ENCODE measurements at regions not wholly inside any gene's neighbourhood (a gene's known extent, or its start where the extent isn't known, plus 50 kb on each side); places are given as distances from the start of the nearest gene placed in this dataset.

- Histone ChIP-seq H3K4me3 (no peak overlapping the region), H3K36me3 (no peaks in the 10 kb centered on the region), H3K27ac (no peak overlapping the region), H3K4me1 (no peaks in the 10 kb centered on the region), H3K9me3 (no peaks in the 10 kb centered on the region), H3K27me3 (peaks cover 0 to 12% (median 0%) of the 10 kb centered on the region in 3 donors)
- in situ Hi-C loops (cut with MboI; ENCODE audit: low sequenced_read_pairs in 4 of 4) (no loop called here), intact Hi-C loops (cut with DNase I; ENCODE audit: low total_unique reads) (no loop called here)
- TF ChIP-seq CTCF (IDR thresholded peaks at IDR 0.05 in 4 of 5, conservative IDR thresholded peaks at IDR 0.05 in 1 of 5) (no peak), POLR2A (IDR thresholded peaks at IDR 0.05) (no peak)
- no peak for DNase-seq
- ATAC-seq = no peak
Measured at GRCh38 chr1:30600258-30600657, 123.1 kb downstream of the MATN1 start.

- no peak overlapping the region for H3K4me3 ChIP-seq
- H3K36me3 ChIP-seq = no peaks in the 10 kb centered on the region
- H3K4me1 ChIP-seq = no peaks in the 10 kb centered on the region
- intact Hi-C loops (cut with DNase I; ENCODE audit: low total_unique reads) (no loop called here), in situ Hi-C loops (cut with MboI; ENCODE audit: low sequenced_read_pairs in 4 of 4) (no loop called here)
- ATAC-seq (no peak), DNase-seq (no peak)
- H3K9me3 ChIP-seq = no peaks in the 10 kb centered on the region
- H3K27me3 ChIP-seq = peaks cover 0 to 12% (median 0%) of the 10 kb centered on the region in 3 donors
- TF ChIP-seq POLR2A (IDR thresholded peaks at IDR 0.05) (no peak), CTCF (IDR thresholded peaks at IDR 0.05 in 4 of 5, conservative IDR thresholded peaks at IDR 0.05 in 1 of 5) (no peak)
- H3K27ac ChIP-seq = no peak overlapping the region
Measured at GRCh38 chr1:30599721-30600120, 123.7 kb downstream of the MATN1 start.

GRCh38 chr1:30598571-30599114, 124.7 kb downstream of the MATN1 start:
- no peak for ATAC-seq
- Histone ChIP-seq H3K27me3 (peaks cover 0 to 12% (median 0%) of the 10 kb centered on the region in 3 donors), H3K27ac (no peak overlapping the region), H3K4me1 (no peaks in the 10 kb centered on the region), H3K9me3 (peaks cover 0 to under 1% (median 0%) of the 10 kb centered on the region in 3 donors), H3K4me3 (no peak overlapping the region), H3K36me3 (no peaks in the 10 kb centered on the region)
- intact Hi-C loops (cut with DNase I; ENCODE audit: low total_unique reads) = no loop called here
- TF ChIP-seq CTCF (IDR thresholded peaks at IDR 0.05 in 4 of 5, conservative IDR thresholded peaks at IDR 0.05 in 1 of 5) (no peak), POLR2A (IDR thresholded peaks at IDR 0.05) (no peak)
- in situ Hi-C loops (cut with MboI; ENCODE audit: low sequenced_read_pairs in 4 of 4) = no loop called here
- no peak for DNase-seq

- no peak overlapping the region for H3K4me3 ChIP-seq
- no peaks in the 10 kb centered on the region for H3K36me3 ChIP-seq
- TF ChIP-seq POLR2A (IDR thresholded peaks at IDR 0.05) (no peak), CTCF (IDR thresholded peaks at IDR 0.05 in 4 of 5, conservative IDR thresholded peaks at IDR 0.05 in 1 of 5) (no peak)
- no peak for ATAC-seq
- peaks cover 0 to 6% (median 0%) of the 10 kb centered on the region in 3 donors for H3K9me3 ChIP-seq
- H3K27ac ChIP-seq = no peak overlapping the region
- in situ Hi-C loops (cut with MboI; ENCODE audit: low sequenced_read_pairs in 4 of 4) = no loop called here
- peaks cover 0 to 12% (median 0%) of the 10 kb centered on the region in 3 donors for H3K27me3 ChIP-seq
- intact Hi-C loops (cut with DNase I; ENCODE audit: low total_unique reads) = no loop called here
- no peaks in the 10 kb centered on the region for H3K4me1 ChIP-seq
- DNase-seq = no peak
Measured at GRCh38 chr1:30597711-30598110, 125.7 kb downstream of the MATN1 start.

GRCh38 chr1:30596891-30597290, 126.5 kb downstream of the MATN1 start:
- no peak for DNase-seq
- H3K27me3 ChIP-seq = peaks cover 0 to 12% (median 5%) of the 10 kb centered on the region in 3 donors
- intact Hi-C loops (cut with DNase I; ENCODE audit: low total_unique reads) (no loop called here), in situ Hi-C loops (cut with MboI; ENCODE audit: low sequenced_read_pairs in 4 of 4) (no loop called here)
- TF ChIP-seq POLR2A (IDR thresholded peaks at IDR 0.05) = no peak
- TF ChIP-seq CTCF (IDR thresholded peaks at IDR 0.05 in 4 of 5, conservative IDR thresholded peaks at IDR 0.05 in 1 of 5) = no peak
- H3K9me3 ChIP-seq = peaks cover 0 to 6% (median 0%) of the 10 kb centered on the region in 3 donors
- H3K4me1 ChIP-seq = no peaks in the 10 kb centered on the region
- H3K4me3 ChIP-seq = no peak overlapping the region
- no peak overlapping the region for H3K27ac ChIP-seq
- no peaks in the 10 kb centered on the region for H3K36me3 ChIP-seq
- ATAC-seq = no peak

Measured in gastrocnemius medialis (tissue), 4 donors.